Naive thymus-derived CD4-positive, alpha-beta T cell (primary cell): ENCODE measurements at regions not wholly inside any gene's neighbourhood (a gene's known extent, or its start where the extent isn't known, plus 50 kb on each side); places are given as distances from the start of the nearest gene placed in this dataset.

ENCODE experiments used
- ATAC-seq: fragments of 150-1000 bp; cut with Tn5 transposase; 2 replicates; pipeline ENCODE4 v1.10.0; 2021; ENCODE audit warnings: mild to moderate bottlenecking, moderate library complexity
- CTCF ChIA-PET: fragments of 350-600 bp; sonication (Branson Sonifier 250); formaldehyde crosslinking; loops from one replicate; lab custom pipeline; 2021; ENCODE audit warnings: antibody characterized with exemption; lab: Charles Lee
- POLR2A ChIA-PET: fragments of 350-600 bp; sonication (Branson Sonifier 250); formaldehyde crosslinking; loops from one replicate; lab custom pipeline; 2021; ENCODE audit warnings: antibody characterized with exemption, inconsistent platforms; lab: Charles Lee
- DNase-seq, 9 donors: peaks; one replicate each; pipeline versions ENCODE4 v3.0.0 to v3.0.0-alpha.2; 2020 to 2022; ENCODE audit warnings: mixed read lengths in 1 of 9
- H3K27ac ChIP-seq: one replicate; pipeline ENCODE4 v1.7.0; 2013; ENCODE audit warnings: mild to moderate bottlenecking, low read depth, low read length, moderate library complexity
- H3K27me3 ChIP-seq, 2 donors: one replicate each; pipeline ENCODE4 v1.7.0; 2013; ENCODE audit warnings: low read length in 2 of 2, mild to moderate bottlenecking in 2 of 2, moderate library complexity in 2 of 2; ENCODE audit not compliant: control insufficient read depth in 2 of 2, insufficient read depth in 2 of 2
- H3K36me3 ChIP-seq, 3 experiments: 1 replicate in 2 of 3; 2 replicates in 1 of 3; pipeline ENCODE4 v1.7.0; 2013; ENCODE audit warnings: low read length in 3 of 3, mild to moderate bottlenecking in 3 of 3, moderate library complexity in 1 of 3; ENCODE audit not compliant: insufficient read depth in 3 of 3, control insufficient read depth in 2 of 3
- H3K4me1 ChIP-seq, 2 donors: one replicate each; pipeline ENCODE4 v1.7.0; 2013; ENCODE audit warnings: low read length in 2 of 2, mild to moderate bottlenecking in 2 of 2, moderate library complexity in 1 of 2; ENCODE audit not compliant: control insufficient read depth in 2 of 2, insufficient read depth in 2 of 2
- H3K4me3 ChIP-seq: 2 replicates; pipeline ENCODE4 v1.7.0; 2013; ENCODE audit warnings: mild to moderate bottlenecking, low read length
- H3K9me3 ChIP-seq, 3 experiments: 1 replicate in 2 of 3; 2 replicates in 1 of 3; pipeline ENCODE4 v1.7.0; 2013; ENCODE audit warnings: low read length in 3 of 3; ENCODE audit not compliant: control insufficient read depth in 2 of 3
- H3K27ac Mint-ChIP-seq, 9 donors: one replicate each; pipeline ENCODE4 v1.8.0; 2020 to 2022; ENCODE audit warnings: mixed read lengths in 9 of 9, mild to moderate bottlenecking in 8 of 9, moderate library complexity in 5 of 9, inconsistent platforms in 2 of 9
- H3K27me3 Mint-ChIP-seq, 5 donors: one replicate each; pipeline ENCODE4 v1.8.0; 2021 to 2022; ENCODE audit warnings: mixed read lengths in 5 of 5, mild to moderate bottlenecking in 1 of 5
- H3K36me3 Mint-ChIP-seq, 5 donors: one replicate each; pipeline ENCODE4 v1.8.0; 2020 to 2022; ENCODE audit warnings: mixed read lengths in 5 of 5, mild to moderate bottlenecking in 3 of 5, inconsistent platforms in 1 of 5
- H3K4me1 Mint-ChIP-seq, 7 donors: one replicate each; pipeline ENCODE4 v1.8.0; 2020 to 2022; ENCODE audit warnings: mixed read lengths in 7 of 7, mild to moderate bottlenecking in 3 of 7, inconsistent platforms in 1 of 7
- H3K4me3 Mint-ChIP-seq, 10 donors: one replicate each; pipeline ENCODE4 v1.8.0; 2020 to 2022; ENCODE audit warnings: mild to moderate bottlenecking in 10 of 10, mixed read lengths in 10 of 10, moderate library complexity in 6 of 10, inconsistent platforms in 2 of 10
- H3K9me3 Mint-ChIP-seq, 11 donors: one replicate each; pipeline ENCODE4 v1.8.0; 2020 to 2022; ENCODE audit warnings: mixed read lengths in 11 of 11, mild to moderate bottlenecking in 4 of 11, inconsistent platforms in 1 of 11, moderate library complexity in 1 of 11
- intact Hi-C, 2 donors: fragments of 100-400 bp; cut with micrococcal nuclease; formaldehyde crosslinking; loops; one replicate each; pipeline ENCODE4 v1.15.1; 2023

- no peaks in the 10 kb centered on the region for H3K36me3 Mint-ChIP-seq
- no peak for ATAC-seq
- peaks cover 0 to 1% (median 0%) of the 10 kb centered on the region in 11 donors for H3K9me3 Mint-ChIP-seq
- intact Hi-C loops: no loop called here
- no peak overlapping the region for H3K27ac Mint-ChIP-seq
- H3K4me3 Mint-ChIP-seq: no peak overlapping the region
- ChIA-PET CTCF (no interaction called here), POLR2A (no interaction called here)
- DNase-seq: no peak
- Histone ChIP-seq H3K4me3 (no peak overlapping the region), H3K36me3 (no peaks in the 10 kb centered on the region), H3K27me3 (no peaks in the 10 kb centered on the region), H3K27ac (no peak overlapping the region), H3K4me1 (no peaks in the 10 kb centered on the region), H3K9me3 (no peaks in the 10 kb centered on the region)
- H3K4me1 Mint-ChIP-seq: no peaks in the 10 kb centered on the region
- peaks cover 0 to 11% (median 0%) of the 10 kb centered on the region in 5 donors for H3K27me3 Mint-ChIP-seq
Observed at GRCh38 chr2:15830937-15831549, 109.3 kb upstream of the MYCN start.

GRCh38 chr2:15832030-15832709 is 108.2 kb upstream of the MYCN start:
- intact Hi-C loops: no loop called here

DNA sequence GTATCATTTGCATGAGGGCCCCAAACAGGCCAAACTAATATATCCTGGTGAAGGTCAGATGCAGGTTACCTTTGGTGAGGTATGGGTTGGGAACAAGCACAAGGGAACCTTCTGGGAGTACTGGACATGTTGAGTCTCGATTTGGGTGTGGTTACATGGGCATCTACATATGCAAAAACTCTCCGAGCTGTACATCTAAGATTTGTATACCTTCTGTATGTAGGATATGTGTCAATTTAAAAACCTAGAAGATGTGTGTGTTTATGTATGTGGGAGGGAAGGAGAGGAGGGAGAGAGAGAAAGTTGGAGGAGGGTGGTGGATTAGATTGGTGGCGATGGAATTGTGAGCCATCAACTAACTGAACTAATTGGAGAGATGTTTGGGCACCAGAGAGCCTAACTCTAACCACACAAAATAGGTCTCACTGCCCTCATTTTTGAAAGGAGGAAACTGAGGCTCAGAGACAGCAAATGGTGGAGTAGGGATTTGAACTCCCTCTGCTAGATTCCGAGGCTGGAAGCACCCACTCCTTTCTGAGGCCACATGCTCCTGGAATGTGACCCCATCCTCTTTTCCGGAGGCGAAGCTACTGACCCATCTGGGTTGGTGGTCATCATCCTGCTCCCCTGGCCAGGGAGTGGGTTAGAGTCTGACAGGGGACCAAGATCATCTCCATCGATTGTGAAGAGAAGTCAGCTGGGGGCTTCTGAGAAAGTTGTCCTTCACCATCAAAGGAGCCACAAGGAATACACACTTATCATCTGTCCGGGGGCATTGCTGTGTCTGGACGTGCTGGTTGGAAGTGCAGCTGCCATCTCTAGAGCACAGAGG is 107.3 kb upstream of the MYCN start:
- Mint-ChIP-seq H3K9me3 (peaks cover 0 to 2% (median 0%) of the 10 kb centered on the region in 11 donors), H3K27me3 (peaks cover 0 to 11% (median 0%) of the 10 kb centered on the region in 5 donors), H3K4me1 (no peaks in the 10 kb centered on the region), H3K27ac (no peak overlapping the region), H3K36me3 (no peaks in the 10 kb centered on the region), H3K4me3 (no peak overlapping the region)
- no peaks in the 10 kb centered on the region for H3K27me3 ChIP-seq
- no peak overlapping the region for H3K4me3 ChIP-seq
- H3K4me1 ChIP-seq: no peaks in the 10 kb centered on the region
- DNase-seq (no peak), ATAC-seq (no peak)
- POLR2A ChIA-PET: no interaction called here
- no peaks in the 10 kb centered on the region for H3K36me3 ChIP-seq
- H3K9me3 ChIP-seq: no peaks in the 10 kb centered on the region
- no peak overlapping the region for H3K27ac ChIP-seq
- CTCF ChIA-PET: no interaction called here
- intact Hi-C loops: no loop called here

More at GRCh38 chr2:15832030-15832709, 108.2 kb upstream of the MYCN start:
- Mint-ChIP-seq H3K36me3 (no peaks in the 10 kb centered on the region), H3K4me3 (no peak overlapping the region), H3K27me3 (peaks cover 0 to 11% (median 0%) of the 10 kb centered on the region in 5 donors), H3K9me3 (peaks cover 0 to 2% (median 0%) of the 10 kb centered on the region in 11 donors), H3K4me1 (no peaks in the 10 kb centered on the region), H3K27ac (no peak overlapping the region)
- ChIA-PET CTCF (interaction anchor here (0.7 kb wide), 1 partner anchor 310 kb away, joined by 3 read pairs; no protein-coding TSS in a partner anchor), POLR2A (no interaction called here)
- ATAC-seq (no peak), DNase-seq (no peak)
- Histone ChIP-seq H3K9me3 (no peaks in the 10 kb centered on the region), H3K27me3 (no peaks in the 10 kb centered on the region), H3K4me1 (no peaks in the 10 kb centered on the region), H3K27ac (no peak overlapping the region), H3K4me3 (no peak overlapping the region), H3K36me3 (no peaks in the 10 kb centered on the region)

DNA sequence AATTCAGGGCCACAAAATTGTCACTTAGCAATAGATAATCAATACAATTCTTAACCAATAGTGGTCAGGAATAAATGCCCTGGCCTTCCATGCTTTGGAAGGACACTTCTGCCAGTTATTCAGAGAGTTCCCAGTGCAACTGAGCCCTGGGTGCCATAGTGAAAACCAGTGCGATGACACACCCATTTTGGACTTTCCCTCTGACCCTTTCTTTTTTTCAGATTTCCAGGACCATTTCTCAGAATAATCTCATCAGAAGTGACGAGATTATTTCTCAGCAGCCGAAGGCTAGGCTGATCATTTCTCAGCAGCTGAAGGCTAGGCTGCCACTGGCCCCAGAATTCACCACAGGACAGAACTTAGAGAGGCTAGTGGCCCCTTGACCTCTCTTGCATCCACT is 106.6 kb upstream of the MYCN start:
- no peak overlapping the region for H3K27ac ChIP-seq
- CTCF ChIA-PET: no interaction called here
- H3K36me3 ChIP-seq: no peaks in the 10 kb centered on the region
- Mint-ChIP-seq H3K4me3 (no peak overlapping the region), H3K36me3 (no peaks in the 10 kb centered on the region), H3K9me3 (peaks cover 0 to 2% (median 0%) of the 10 kb centered on the region in 11 donors), H3K27me3 (peaks cover 0 to 11% (median 0%) of the 10 kb centered on the region in 5 donors), H3K4me1 (no peaks in the 10 kb centered on the region), H3K27ac (no peak overlapping the region)
- no peaks in the 10 kb centered on the region for H3K27me3 ChIP-seq
- no peak overlapping the region for H3K4me3 ChIP-seq
- POLR2A ChIA-PET: no interaction called here
- intact Hi-C loops: no loop called here
- H3K4me1 ChIP-seq: no peaks in the 10 kb centered on the region
- DNase-seq (no peak), ATAC-seq (no peak)
- H3K9me3 ChIP-seq: no peaks in the 10 kb centered on the region

GRCh38 chr2:15834381-15835031 is 105.8 kb upstream of the MYCN start:
- Histone ChIP-seq H3K27me3 (no peaks in the 10 kb centered on the region), H3K4me3 (no peak overlapping the region), H3K9me3 (no peaks in the 10 kb centered on the region), H3K27ac (no peak overlapping the region), H3K36me3 (no peaks in the 10 kb centered on the region), H3K4me1 (no peaks in the 10 kb centered on the region)
- CTCF ChIA-PET: no interaction called here
- Mint-ChIP-seq H3K36me3 (no peaks in the 10 kb centered on the region), H3K27me3 (peaks cover 0 to 11% (median 0%) of the 10 kb centered on the region in 5 donors), H3K27ac (no peak overlapping the region), H3K9me3 (peaks cover 0 to 2% (median 0%) of the 10 kb centered on the region in 11 donors), H3K4me1 (no peaks in the 10 kb centered on the region), H3K4me3 (no peak overlapping the region)
- ATAC-seq (no peak), DNase-seq (no peak)
- POLR2A ChIA-PET: no interaction called here
- intact Hi-C loops: no loop called here

DNA sequence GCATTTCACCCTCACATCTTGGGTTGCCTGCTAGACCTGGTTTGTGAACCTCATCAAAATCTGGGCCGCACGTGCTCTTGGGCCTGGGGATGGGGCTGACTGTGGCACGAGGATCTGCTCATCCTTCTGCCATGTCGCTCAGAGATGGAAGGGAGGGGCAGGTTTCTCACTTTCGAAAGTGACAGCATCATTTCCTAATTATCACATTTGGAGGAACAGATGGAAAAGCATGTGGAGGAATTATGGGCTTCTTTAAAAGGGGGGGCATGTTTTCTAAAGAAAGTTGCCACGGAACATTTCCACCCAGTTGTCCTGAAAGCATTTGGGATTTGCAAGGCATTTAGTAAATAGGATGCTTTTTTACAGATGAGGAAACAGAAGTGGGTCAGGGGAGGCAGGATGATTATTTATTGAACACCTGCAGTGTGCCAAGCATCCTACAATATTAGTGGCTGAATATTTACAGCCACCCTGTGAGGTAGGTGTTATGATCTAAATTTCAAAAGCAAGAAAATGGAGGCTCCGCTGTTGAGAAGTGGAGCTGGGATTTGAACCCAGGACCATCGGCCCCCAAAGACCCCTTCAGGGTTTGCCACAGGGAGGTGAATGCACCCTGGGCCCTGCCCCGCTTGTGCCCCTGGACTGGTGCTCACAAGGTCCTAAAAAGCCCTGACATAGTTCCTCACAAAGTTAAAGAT is 104.2 kb upstream of the MYCN start:
- Mint-ChIP-seq H3K4me3 (no peak overlapping the region), H3K27ac (no peak overlapping the region)
- POLR2A ChIA-PET: no interaction called here

More for the DNA sequence above, 104.2 kb upstream of the MYCN start:
- DNase-seq: no peak
- Histone ChIP-seq H3K9me3 (no peaks in the 10 kb centered on the region), H3K36me3 (no peaks in the 10 kb centered on the region), H3K27me3 (no peaks in the 10 kb centered on the region), H3K27ac (no peak overlapping the region), H3K4me3 (no peak overlapping the region), H3K4me1 (no peaks in the 10 kb centered on the region)
- CTCF ChIA-PET: no interaction called here
- H3K4me1 Mint-ChIP-seq: no peaks in the 10 kb centered on the region
- H3K9me3 Mint-ChIP-seq: peaks cover 0 to 2% (median 0%) of the 10 kb centered on the region in 11 donors
- ATAC-seq: no peak
- intact Hi-C loops: no loop called here
- H3K27me3 Mint-ChIP-seq: peaks cover 0 to 11% (median 0%) of the 10 kb centered on the region in 5 donors
- H3K36me3 Mint-ChIP-seq: no peaks in the 10 kb centered on the region
